ENCODE measurements at regions not wholly inside any gene's neighbourhood (a gene's known extent, or its start where the extent isn't known, plus 50 kb on each side); places are given as distances from the start of the nearest gene placed in this dataset.

- Histone ChIP-seq H2AFZ (ENCODE audit: low read depth, low read length) (no peak overlapping the region), H3F3A (ENCODE audit: insufficient read depth, low read length, poor library complexity, severe bottlenecking) (no peaks in the 10 kb centered on the region), H3K4me2 (ENCODE audit: low read length) (no peak overlapping the region), H3K9ac (ENCODE audit: low read length) (no peak overlapping the region), H3K4me3 (ENCODE audit: low read length) (no peak overlapping the region), H3K9me3 (ENCODE audit: low read length) (no peaks in the 10 kb centered on the region), H3K27ac (ENCODE audit: low read length) (no peak overlapping the region), H3K79me2 (replicated peaks; ENCODE audit: insufficient read depth, low read length) (no peaks in the 10 kb centered on the region), H3K9me2 (ENCODE audit: insufficient read depth, low read length) (no peaks in the 10 kb centered on the region), H3K27me3 (ENCODE audit: insufficient read depth, low read depth, low read length) (no peaks in the 10 kb centered on the region), H4K20me1 (ENCODE audit: insufficient read depth) (no peaks in the 10 kb centered on the region), H3K36me3 (ENCODE audit: insufficient read depth, low read length) (no peaks in the 10 kb centered on the region)
- TF ChIP-seq EP300 (conservative IDR thresholded peaks at IDR 0.05; ENCODE audit: poor library complexity, severe bottlenecking) (no peak), TAF1 (IDR thresholded peaks at IDR 0.05; ENCODE audit: low read depth) (no peak), CTCF (IDR thresholded peaks at IDR 0.05; ENCODE audit: poor library complexity, severe bottlenecking) (no peak), POLR2AphosphoS5 (IDR thresholded peaks at IDR 0.05) (no peak), SMC3 (conservative IDR thresholded peaks at IDR 0.05; ENCODE audit: poor library complexity) (no peak), EZH2 (IDR thresholded peaks at IDR 0.05; ENCODE audit: borderline replicate concordance, insufficient read depth, low read length, poor library complexity, severe bottlenecking) (no peak), RAD21 (conservative IDR thresholded peaks at IDR 0.05) (no peak), MXI1 (conservative IDR thresholded peaks at IDR 0.05; ENCODE audit: poor library complexity, severe bottlenecking) (no peak), REST (IDR thresholded peaks at IDR 0.05; ENCODE audit: borderline replicate concordance) (no peak)
Observed at GRCh38 chr14:71713451-71713850, 218.8 kb upstream of the RGS6 start.

GRCh38 chr14:71714225-71714624 is 218.0 kb upstream of the RGS6 start:
- Histone ChIP-seq H3K4me3 (ENCODE audit: low read length) (no peak overlapping the region), H3K36me3 (ENCODE audit: insufficient read depth, low read length) (no peaks in the 10 kb centered on the region), H3K27me3 (ENCODE audit: insufficient read depth, low read depth, low read length) (no peaks in the 10 kb centered on the region), H3K79me2 (replicated peaks; ENCODE audit: insufficient read depth, low read length) (no peaks in the 10 kb centered on the region), H3K27ac (ENCODE audit: low read length) (no peak overlapping the region), H2AFZ (ENCODE audit: low read depth, low read length) (no peak overlapping the region), H4K20me1 (ENCODE audit: insufficient read depth) (no peaks in the 10 kb centered on the region), H3K9ac (ENCODE audit: low read length) (no peak overlapping the region), H3K4me2 (ENCODE audit: low read length) (no peak overlapping the region), H3K9me3 (ENCODE audit: low read length) (no peaks in the 10 kb centered on the region), H3K9me2 (ENCODE audit: insufficient read depth, low read length) (no peaks in the 10 kb centered on the region), H3F3A (ENCODE audit: insufficient read depth, low read length, poor library complexity, severe bottlenecking) (no peaks in the 10 kb centered on the region)
- TF ChIP-seq CTCF (IDR thresholded peaks at IDR 0.05; ENCODE audit: poor library complexity, severe bottlenecking), result no peak
- no peak for TF ChIP-seq SMC3 (conservative IDR thresholded peaks at IDR 0.05; ENCODE audit: poor library complexity)
- TF ChIP-seq POLR2AphosphoS5 (IDR thresholded peaks at IDR 0.05), result no peak
- TF ChIP-seq REST (IDR thresholded peaks at IDR 0.05; ENCODE audit: borderline replicate concordance), result no peak
- no peak for TF ChIP-seq EZH2 (IDR thresholded peaks at IDR 0.05; ENCODE audit: borderline replicate concordance, insufficient read depth, low read length, poor library complexity, severe bottlenecking)
- no peak for TF ChIP-seq MXI1 (conservative IDR thresholded peaks at IDR 0.05; ENCODE audit: poor library complexity, severe bottlenecking)
- no peak for TF ChIP-seq TAF1 (IDR thresholded peaks at IDR 0.05; ENCODE audit: low read depth)
- no peak for TF ChIP-seq RAD21 (conservative IDR thresholded peaks at IDR 0.05)
- TF ChIP-seq EP300 (conservative IDR thresholded peaks at IDR 0.05; ENCODE audit: poor library complexity, severe bottlenecking), result no peak
